ENCODE measurements at regions not wholly inside any gene's neighbourhood (a gene's known extent, or its start where the extent isn't known, plus 50 kb on each side); places are given as distances from the start of the nearest gene placed in this dataset.

DNA sequence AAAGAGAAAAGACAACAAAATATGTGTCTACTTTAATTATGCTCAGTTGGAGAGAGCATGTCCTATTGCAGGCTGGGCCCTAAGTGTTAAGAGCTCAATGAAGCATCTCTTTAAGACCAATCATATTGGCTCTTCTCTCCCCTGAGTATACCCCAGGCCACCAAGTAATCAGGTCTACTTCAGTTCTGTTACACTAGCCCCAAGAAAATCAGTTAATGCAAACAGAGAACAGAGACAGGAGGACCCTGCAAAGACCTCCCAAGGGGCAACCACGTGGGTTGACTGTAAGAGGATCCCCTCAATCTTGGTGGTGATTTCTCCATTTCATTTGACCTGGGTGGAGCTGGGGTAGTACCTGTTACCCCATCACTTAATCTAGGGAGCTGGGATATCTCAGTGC lies 451.0 kb upstream of the ZNF507 start:
- TF ChIP-seq EZH2 (IDR thresholded peaks at IDR 0.05; ENCODE audit: low read depth, low read length, severe bottlenecking) (no peak), POLR2A (IDR thresholded peaks at IDR 0.05; ENCODE audit: control extremely low read depth in 1 of 2, low read depth in 2 of 2, low read length in 2 of 2) (no peak)
